ENCODE measurements at regions not wholly inside any gene's neighbourhood (a gene's known extent, or its start where the extent isn't known, plus 50 kb on each side); places are given as distances from the start of the nearest gene placed in this dataset.
"Not testable (repeated sequence)": the region's sequence is repeated elsewhere in the genome, so short reads cannot be mapped to it uniquely, and the experiment has no call there.

GRCh38 chr17:30716461-30717290, 107.8 kb downstream of the CRLF3 start:
- no peaks in the 10 kb centered on the region for H3K4me1 ChIP-seq
- DNase-seq (ENCODE audit: low spot score in 2 of 2) = no peak
- no peak overlapping the region for H3K4me3 ChIP-seq
- TF ChIP-seq POLR2A (IDR thresholded peaks at IDR 0.05) = no peak
- TF ChIP-seq CTCF (IDR thresholded peaks at IDR 0.05) = no peak
- TF ChIP-seq EP300 (IDR thresholded peaks at IDR 0.05) = no peak
- no peaks in the 10 kb centered on the region for H3K27me3 ChIP-seq
- no peak overlapping the region for H3K27ac ChIP-seq
- 80 to 85% methylated on average over 17 of the region's 17 CpGs for WGBS, 2 donors
- no peaks in the 10 kb centered on the region for H3K36me3 ChIP-seq
- no peaks in the 10 kb centered on the region for H3K9me3 ChIP-seq

GRCh38 chr17:30714825-30715622, 109.5 kb downstream of the CRLF3 start:
- not testable (repeated sequence) for H3K27me3 ChIP-seq; H3K36me3 ChIP-seq; H3K9me3 ChIP-seq; H3K27ac ChIP-seq; DNase-seq (ENCODE audit: low spot score in 2 of 2); H3K4me3 ChIP-seq
- 79 to 80% methylated on average over 25 of the region's 25 CpGs for WGBS, 2 donors
- peaks cover 0 to 10% (median under 1%) of the 10 kb centered on the region in 4 donors for H3K4me1 ChIP-seq
- TF ChIP-seq CTCF (IDR thresholded peaks at IDR 0.05) = peak in 2 of 5 experiments; percentile 25 to 39

GRCh38 chr17:30713805-30714204, 110.7 kb downstream of the CRLF3 start:
- H3K27ac ChIP-seq; DNase-seq (ENCODE audit: low spot score in 2 of 2); H3K36me3 ChIP-seq; H3K27me3 ChIP-seq; H3K4me3 ChIP-seq; H3K9me3 ChIP-seq: not testable (repeated sequence)
- 76 to 82% methylated on average over 10 of the region's 10 CpGs for WGBS, 2 donors
- peaks cover 0 to 16% (median 3%) of the 10 kb centered on the region in 4 donors for H3K4me1 ChIP-seq

- H3K9me3 ChIP-seq; H3K36me3 ChIP-seq; DNase-seq (ENCODE audit: low spot score in 2 of 2); H3K27ac ChIP-seq; H3K4me3 ChIP-seq; H3K27me3 ChIP-seq: not testable (repeated sequence)
- 80 to 97% methylated on average over 2 to 3 of the region's 3 CpGs for WGBS, 2 donors
- H3K4me1 ChIP-seq = peaks cover 0 to 20% (median 7%) of the 10 kb centered on the region in 4 donors
Measured at GRCh38 chr17:30712859-30713258, 111.6 kb downstream of the CRLF3 start.

GRCh38 chr17:30711626-30712507, 112.6 kb downstream of the CRLF3 start:
- DNase-seq (ENCODE audit: low spot score in 2 of 2); H3K36me3 ChIP-seq; H3K27me3 ChIP-seq; H3K27ac ChIP-seq; H3K4me3 ChIP-seq; H3K9me3 ChIP-seq: not testable (repeated sequence)
- WGBS, 2 donors = 71 to 76% methylated on average over 25 to 28 of the region's 30 CpGs
- H3K4me1 ChIP-seq = peaks cover 0 to 26% (median 7%) of the 10 kb centered on the region in 4 donors

GRCh38 chr17:30711176-30711575, 113.3 kb downstream of the CRLF3 start:
- Histone ChIP-seq H3K4me1 (peaks cover 0 to 28% (median 7%) of the 10 kb centered on the region in 4 donors), H3K27me3 (peaks cover 0 to 11% of the 10 kb centered on the region in 2 donors)
- H3K27ac ChIP-seq; H3K36me3 ChIP-seq; H3K4me3 ChIP-seq; DNase-seq (ENCODE audit: low spot score in 2 of 2); H3K9me3 ChIP-seq: not testable (repeated sequence)
- 67 to 77% methylated on average over 8 of the region's 8 CpGs for WGBS, 2 donors

- 27 to 52% methylated on average over 12 to 26 of the region's 31 CpGs for WGBS, 2 donors
- H3K36me3 ChIP-seq; DNase-seq (ENCODE audit: low spot score in 2 of 2); H3K9me3 ChIP-seq: not testable (repeated sequence)
- Histone ChIP-seq H3K27ac (peak overlapping the region in 1 of 4 donors; percentile 52), H3K27me3 (peaks cover 0 to 18% of the 10 kb centered on the region in 2 donors), H3K4me1 (peaks cover 0 to 32% (median 7%) of the 10 kb centered on the region in 4 donors), H3K4me3 (peak overlapping the region; percentile 45 to 78 (median 54))
Measured at GRCh38 chr17:30710276-30711088, 114.0 kb downstream of the CRLF3 start.

GRCh38 chr17:30709561-30710275, 114.8 kb downstream of the CRLF3 start:
- H3K4me1 ChIP-seq = peaks cover 0 to 32% (median 7%) of the 10 kb centered on the region in 4 donors
- peaks cover 0 to 24% of the 10 kb centered on the region in 2 donors for H3K27me3 ChIP-seq
- H3K36me3 ChIP-seq; H3K9me3 ChIP-seq; DNase-seq (ENCODE audit: low spot score in 2 of 2): not testable (repeated sequence)
- peak overlapping the region; percentile 49 to 78 (median 68) for H3K4me3 ChIP-seq
- H3K27ac ChIP-seq = peak overlapping the region in 2 of 4 donors; percentile 52 to 70
- 0 to 1% methylated on average over 21 to 59 of the region's 81 CpGs for WGBS, 2 donors

- H3K27me3 ChIP-seq = peaks cover 0 to 30% of the 10 kb centered on the region in 2 donors
- H3K4me3 ChIP-seq = peak overlapping the region; percentile 49 to 78 (median 68)
- not testable (repeated sequence) for DNase-seq (ENCODE audit: low spot score in 2 of 2); H3K9me3 ChIP-seq; H3K36me3 ChIP-seq
- peak overlapping the region in 2 of 4 donors; percentile 70 to 71 for H3K27ac ChIP-seq
- WGBS, 2 donors = 0% methylated on average over 1 to 4 of the region's 64 CpGs
- H3K4me1 ChIP-seq = peaks cover 0 to 32% (median 7%) of the 10 kb centered on the region in 4 donors
Measured at GRCh38 chr17:30709096-30709495, 115.4 kb downstream of the CRLF3 start.

Measured in tibial nerve (tissue), 4 donors.